D721Med (cell line): ENCODE measurements at regions not wholly inside any gene's neighbourhood (a gene's known extent, or its start where the extent isn't known, plus 50 kb on each side); places are given as distances from the start of the nearest gene placed in this dataset.

Experiments
- DNase-seq: peaks from one replicate; pipeline ENCODE4 v3.0.0; 2011; ENCODE audit warnings: low spot score; ENCODE audit not compliant: insufficient read length
- FAIRE-seq: peaks from 2 replicates; lab custom pipeline; 2011; peaks lifted over from hg19 to GRCh38; lab: Jason Lieb, UNC
- TF ChIP-seq, protein P1 (sequence below): IDR thresholded peaks from 2 replicates; pipeline ENCODE4 v1.5.1; 2012; ENCODE audit warnings: mild to moderate bottlenecking, control low read depth; ENCODE audit not compliant: insufficient read depth; ENCODE audit errors: missing control alignments

DNA sequence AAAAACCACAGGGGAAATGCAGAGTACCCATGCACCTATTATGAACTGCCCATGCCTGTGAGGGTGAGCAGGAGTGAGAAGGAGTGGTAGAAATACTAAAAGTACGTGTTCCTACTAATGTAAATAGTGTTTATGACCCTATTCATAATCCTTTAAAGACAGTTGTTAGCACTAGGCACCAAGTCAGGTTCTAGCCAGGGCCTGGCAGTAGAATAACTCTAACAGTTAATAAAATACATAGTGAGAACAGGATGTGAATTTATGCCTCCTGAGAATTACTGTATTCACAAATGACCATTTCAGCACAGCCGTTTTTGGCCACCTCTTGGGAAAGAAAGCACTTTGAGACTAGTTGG, 103.2 kb upstream of the TARS1 start:
- DNase-seq (no peak), FAIRE-seq (no peak)
- TF ChIP-seq, protein P1, sequence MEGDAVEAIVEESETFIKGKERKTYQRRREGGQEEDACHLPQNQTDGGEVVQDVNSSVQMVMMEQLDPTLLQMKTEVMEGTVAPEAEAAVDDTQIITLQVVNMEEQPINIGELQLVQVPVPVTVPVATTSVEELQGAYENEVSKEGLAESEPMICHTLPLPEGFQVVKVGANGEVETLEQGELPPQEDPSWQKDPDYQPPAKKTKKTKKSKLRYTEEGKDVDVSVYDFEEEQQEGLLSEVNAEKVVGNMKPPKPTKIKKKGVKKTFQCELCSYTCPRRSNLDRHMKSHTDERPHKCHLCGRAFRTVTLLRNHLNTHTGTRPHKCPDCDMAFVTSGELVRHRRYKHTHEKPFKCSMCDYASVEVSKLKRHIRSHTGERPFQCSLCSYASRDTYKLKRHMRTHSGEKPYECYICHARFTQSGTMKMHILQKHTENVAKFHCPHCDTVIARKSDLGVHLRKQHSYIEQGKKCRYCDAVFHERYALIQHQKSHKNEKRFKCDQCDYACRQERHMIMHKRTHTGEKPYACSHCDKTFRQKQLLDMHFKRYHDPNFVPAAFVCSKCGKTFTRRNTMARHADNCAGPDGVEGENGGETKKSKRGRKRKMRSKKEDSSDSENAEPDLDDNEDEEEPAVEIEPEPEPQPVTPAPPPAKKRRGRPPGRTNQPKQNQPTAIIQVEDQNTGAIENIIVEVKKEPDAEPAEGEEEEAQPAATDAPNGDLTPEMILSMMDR, result no peak

DNA sequence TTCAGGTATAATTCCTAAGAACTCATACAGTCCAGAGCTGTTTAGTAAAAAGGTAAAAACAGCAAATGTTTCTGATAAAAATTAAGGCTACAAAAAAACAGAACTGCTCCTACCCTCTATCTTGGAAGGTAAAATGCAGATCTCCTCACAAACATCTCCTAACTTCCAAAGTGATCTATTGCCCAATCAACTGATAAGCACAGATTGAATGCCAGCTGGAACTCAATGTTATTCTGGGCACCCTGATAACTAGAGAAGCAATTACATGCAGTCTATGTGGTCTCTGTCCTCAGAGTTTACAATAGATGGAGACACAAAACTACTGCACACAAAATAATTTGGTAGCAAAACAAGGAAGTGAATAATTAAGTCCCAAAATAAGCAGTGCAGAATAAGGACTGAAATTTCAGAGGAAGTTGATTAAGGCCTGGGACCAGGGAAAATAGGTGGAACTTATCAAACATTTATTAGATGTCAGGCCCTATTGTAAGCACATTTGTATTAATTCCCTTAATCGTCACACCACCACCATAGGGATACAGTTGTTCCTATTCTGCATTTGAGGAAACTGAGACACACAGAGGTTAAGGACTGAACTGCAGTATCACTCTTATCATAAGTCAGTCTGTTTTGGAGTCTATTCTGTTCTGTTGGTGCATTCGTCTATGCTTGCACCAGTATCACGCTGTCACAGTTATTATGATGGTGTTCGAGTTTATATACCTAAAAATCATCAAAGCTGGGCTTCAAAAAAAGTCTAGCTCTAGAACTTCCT, 102.2 kb upstream of the TARS1 start:
- TF ChIP-seq, protein P1, result no peak
- DNase-seq (no peak), FAIRE-seq (no peak)

DNA sequence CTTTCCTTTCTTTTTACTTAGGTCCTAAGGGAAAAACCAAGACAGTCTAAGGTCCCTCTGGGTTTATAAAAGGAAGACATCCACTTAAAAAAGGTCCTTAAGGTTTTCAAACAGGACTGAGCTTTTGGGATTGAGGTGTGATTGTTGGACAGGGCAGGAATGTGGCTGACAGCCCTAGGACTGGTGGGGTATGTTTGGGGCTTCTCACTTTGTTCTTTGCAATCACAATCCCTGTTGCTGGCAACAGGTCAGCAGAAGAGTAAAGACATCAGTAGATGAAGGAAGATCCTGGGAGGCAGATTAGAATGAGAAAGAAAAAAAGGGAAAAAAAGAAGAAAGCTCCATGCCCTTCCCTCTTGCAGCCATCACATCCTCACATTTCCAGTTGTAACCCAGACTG, 101.4 kb upstream of the TARS1 start:
- FAIRE-seq (no peak), DNase-seq (no peak)
- TF ChIP-seq, protein P1, result no peak

DNA sequence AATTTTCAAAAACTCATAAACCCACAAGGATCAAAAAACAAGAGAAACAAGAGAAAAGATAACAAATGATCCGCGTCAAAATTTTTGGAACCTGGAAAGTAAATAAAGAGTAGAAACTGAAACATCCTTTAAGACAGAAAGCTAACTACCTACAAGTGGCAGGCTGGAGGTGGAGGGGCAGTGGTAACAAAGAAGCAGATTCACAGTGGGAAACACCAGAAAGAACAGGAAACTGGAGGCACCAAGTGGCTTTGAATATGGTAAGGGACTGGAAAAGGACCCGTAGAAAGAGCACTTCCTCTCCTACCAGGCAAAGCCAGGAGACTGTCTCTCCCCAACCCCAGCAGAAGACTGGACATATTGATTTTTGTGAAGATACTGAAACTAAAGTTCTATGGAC, 100.6 kb upstream of the TARS1 start:
- no peak for FAIRE-seq
- TF ChIP-seq, protein P1, result no peak
- DNase-seq, result no peak

DNA sequence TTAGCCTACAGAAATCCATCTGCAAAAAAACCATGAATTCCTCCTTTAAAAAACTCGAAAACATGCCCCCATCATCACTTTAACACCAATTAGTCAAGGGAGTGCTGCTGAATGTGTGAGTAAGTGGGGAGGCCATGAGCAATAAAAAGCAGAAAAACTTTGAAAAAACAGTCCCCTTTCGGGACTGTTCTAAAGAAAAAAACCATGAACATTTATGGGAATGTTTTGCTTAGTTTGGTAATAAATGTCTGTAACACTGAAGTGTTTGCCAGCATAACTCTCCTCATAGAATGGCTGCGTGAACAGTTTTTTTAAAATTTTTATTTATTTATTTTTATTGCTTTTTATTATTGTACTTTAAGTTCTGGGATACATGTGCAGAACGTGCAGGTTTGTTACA, 99.4 kb upstream of the TARS1 start:
- no peak for DNase-seq
- no peak for FAIRE-seq
- TF ChIP-seq, protein P1, result no peak

DNA sequence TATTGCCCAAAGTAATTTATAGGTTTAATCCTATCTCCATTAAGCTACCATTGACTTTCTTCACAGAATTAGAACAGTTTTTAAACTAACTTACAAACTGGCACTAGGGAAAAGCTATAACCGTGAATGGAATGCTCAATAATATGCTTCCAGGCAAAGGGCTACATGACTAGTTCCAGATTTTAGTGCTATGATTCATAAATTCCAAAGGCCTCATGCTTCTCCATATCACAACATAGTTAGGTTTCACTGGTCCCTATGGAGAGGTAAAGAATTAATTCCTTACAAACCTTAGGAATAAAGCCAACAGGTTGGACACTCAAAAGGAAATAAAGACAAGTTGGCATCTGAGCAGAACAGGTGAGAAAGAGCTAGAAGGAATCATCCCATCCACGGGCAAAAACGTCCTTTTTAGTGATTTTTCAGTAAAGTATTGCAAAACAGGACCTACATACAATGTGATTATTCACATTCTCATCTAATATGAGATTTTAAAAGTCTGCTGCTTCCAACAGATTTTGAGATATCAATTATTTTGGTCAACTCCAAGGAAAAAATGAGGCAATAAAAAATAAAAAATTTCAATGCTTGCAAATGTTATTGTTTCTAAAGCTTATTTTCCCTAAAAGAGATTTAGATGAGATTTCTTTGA, 97.0 kb upstream of the TARS1 start:
- no peak for DNase-seq
- TF ChIP-seq, protein P1, result no peak
- no peak for FAIRE-seq

DNA sequence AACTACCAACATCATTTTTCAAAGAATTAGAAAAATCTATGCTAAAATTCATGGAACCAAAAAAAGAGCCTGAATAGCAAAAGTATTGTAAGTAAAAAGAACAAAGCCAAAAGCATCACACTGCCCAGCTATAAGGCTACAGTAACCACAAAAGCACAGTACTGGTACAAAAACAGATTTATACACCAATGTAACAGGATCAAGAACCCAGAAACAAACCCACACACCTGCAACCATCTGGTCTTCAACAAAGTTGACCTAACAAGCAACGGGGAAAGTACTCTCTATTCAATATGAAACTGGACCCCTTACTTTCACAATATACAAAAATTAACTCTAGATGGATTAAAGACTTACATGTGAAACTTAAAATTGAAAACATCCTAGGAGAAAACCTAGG, 94.2 kb upstream of the TARS1 start:
- FAIRE-seq (no peak), DNase-seq (no peak)
- TF ChIP-seq, protein P1, result no peak
